Loucy (cell line): ENCODE measurements at regions not wholly inside any gene's neighbourhood (a gene's known extent, or its start where the extent isn't known, plus 50 kb on each side); places are given as distances from the start of the nearest gene placed in this dataset.

Experiments used
- H2AFZ ChIP-seq: fragments of 200-600 bp; sonication (generic); 2 replicates; pipeline ENCODE4 v1.6.0; 2016; ENCODE audit warnings: antibody characterized with exemption, mild to moderate bottlenecking, low read length, moderate library complexity
- H3F3A ChIP-seq: fragments of 200-600 bp; 2 replicates; pipeline ENCODE4 v1.6.0; 2016; ENCODE audit warnings: antibody characterized with exemption, low read depth, mild to moderate bottlenecking
- H3K27me3 ChIP-seq: fragments of 200-600 bp; sonication (generic); 2 replicates; pipeline ENCODE4 v1.6.1; 2014; ENCODE audit warnings: low read length, mild to moderate bottlenecking; ENCODE audit not compliant: insufficient read depth, poor library complexity, severe bottlenecking
- H3K36me3 ChIP-seq: fragments of 200-600 bp; sonication (generic); 2 replicates; pipeline ENCODE4 v1.6.1; 2016; ENCODE audit warnings: low read length; ENCODE audit not compliant: insufficient read depth
- H3K4me1 ChIP-seq: fragments of 200-600 bp; sonication (generic); 2 replicates; pipeline ENCODE4 v1.5.1; 2014; ENCODE audit warnings: low read length, mild to moderate bottlenecking; ENCODE audit not compliant: insufficient read depth, poor library complexity, severe bottlenecking
- H3K4me2 ChIP-seq: fragments of 200-600 bp; sonication (generic); 2 replicates; pipeline ENCODE4 v1.6.0; 2014; ENCODE audit warnings: antibody characterized with exemption, low read length, low read depth, mild to moderate bottlenecking; ENCODE audit not compliant: poor library complexity, severe bottlenecking
- H3K4me3 ChIP-seq: fragments of 200-600 bp; sonication (generic); 2 replicates; pipeline ENCODE4 v1.5.1; 2014; ENCODE audit warnings: low read length, mild to moderate bottlenecking, mixed read lengths; ENCODE audit not compliant: poor library complexity, severe bottlenecking
- H3K79me2 ChIP-seq: fragments of 200-600 bp; sonication (generic); 2 replicates; pipeline ENCODE4 v1.6.1; 2014; ENCODE audit warnings: low read length; ENCODE audit not compliant: insufficient read depth
- H3K9ac ChIP-seq: fragments of 200-600 bp; sonication (generic); 2 replicates; pipeline ENCODE4 v1.6.0; 2014; ENCODE audit warnings: mild to moderate bottlenecking, low read depth, low read length, moderate library complexity; ENCODE audit not compliant: poor library complexity, severe bottlenecking
- H3K9me2 ChIP-seq: fragments of 200-600 bp; sonication (generic); replicated peaks from 2 replicates; pipeline ENCODE4 v1.6.1; 2016; ENCODE audit warnings: low read depth, low read length, mixed read lengths
- H3K9me3 ChIP-seq: fragments of 200-600 bp; sonication (generic); 2 replicates; pipeline ENCODE4 v1.6.1; 2014; ENCODE audit warnings: mild to moderate bottlenecking, antibody characterized with exemption, low read length, low read depth; ENCODE audit not compliant: insufficient read depth
- H4K20me1 ChIP-seq: fragments of 200-600 bp; sonication (generic); 2 replicates; pipeline ENCODE4 v1.6.0; 2014; ENCODE audit warnings: antibody characterized with exemption, low read length, mild to moderate bottlenecking; ENCODE audit not compliant: insufficient read depth, poor library complexity, severe bottlenecking
- EZH2phosphoT487 ChIP-seq: fragments of 200-600 bp; IDR thresholded peaks from 2 replicates; pipeline ENCODE4 v1.6.1; 2018; ENCODE audit warnings: antibody characterized with exemption, mild to moderate bottlenecking, moderate library complexity, borderline replicate concordance
- TF ChIP-seq, protein P1 (sequence below): fragments of 200-600 bp; sonication (generic); conservative IDR thresholded peaks from 2 replicates; pipeline ENCODE4 v1.5.1; 2014; ENCODE audit warnings: mild to moderate bottlenecking, antibody characterized with exemption, low read length

DNA sequence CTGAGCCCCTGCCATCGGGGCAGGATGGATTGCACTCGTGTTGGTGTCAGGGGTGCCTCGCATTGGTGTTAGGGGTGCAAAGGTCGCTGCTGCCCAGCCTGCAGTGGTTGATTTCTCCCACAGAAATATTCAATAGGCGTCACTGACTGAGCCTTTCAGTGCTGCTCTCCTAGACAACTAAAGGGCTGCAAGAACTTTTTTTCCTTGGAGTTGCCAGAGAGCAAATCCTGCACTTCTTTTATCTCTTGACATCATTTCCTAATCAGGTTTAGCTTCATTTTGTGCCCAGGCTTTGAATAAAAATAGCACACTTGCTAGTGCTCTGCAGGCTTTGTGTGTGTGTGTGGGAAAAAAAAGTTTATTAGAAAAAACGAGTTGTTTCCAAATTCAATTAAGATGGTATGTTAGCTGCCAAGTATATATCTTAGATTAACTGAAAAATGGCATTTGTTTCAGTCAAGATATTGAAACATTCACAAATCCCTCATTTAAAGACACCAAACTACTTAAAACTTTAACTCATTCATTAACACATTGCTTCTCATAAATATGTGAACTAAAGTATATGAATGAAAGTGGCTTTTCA lies 125.6 kb downstream of the SOCS6 start:
- Histone ChIP-seq H3K9me2 (no peaks in the 10 kb centered on the region), H3K9me3 (no peaks in the 10 kb centered on the region), H3K4me1 (no peaks in the 10 kb centered on the region), H4K20me1 (no peaks in the 10 kb centered on the region), H3K27me3 (no peaks in the 10 kb centered on the region), H3K9ac (no peak overlapping the region), H3F3A (no peaks in the 10 kb centered on the region), H2AFZ (no peak overlapping the region), H3K79me2 (no peaks in the 10 kb centered on the region), H3K36me3 (no peaks in the 10 kb centered on the region), H3K4me2 (no peak overlapping the region), H3K4me3 (no peak overlapping the region)
- TF ChIP-seq EZH2phosphoT487, result no peak
- TF ChIP-seq, protein P1, sequence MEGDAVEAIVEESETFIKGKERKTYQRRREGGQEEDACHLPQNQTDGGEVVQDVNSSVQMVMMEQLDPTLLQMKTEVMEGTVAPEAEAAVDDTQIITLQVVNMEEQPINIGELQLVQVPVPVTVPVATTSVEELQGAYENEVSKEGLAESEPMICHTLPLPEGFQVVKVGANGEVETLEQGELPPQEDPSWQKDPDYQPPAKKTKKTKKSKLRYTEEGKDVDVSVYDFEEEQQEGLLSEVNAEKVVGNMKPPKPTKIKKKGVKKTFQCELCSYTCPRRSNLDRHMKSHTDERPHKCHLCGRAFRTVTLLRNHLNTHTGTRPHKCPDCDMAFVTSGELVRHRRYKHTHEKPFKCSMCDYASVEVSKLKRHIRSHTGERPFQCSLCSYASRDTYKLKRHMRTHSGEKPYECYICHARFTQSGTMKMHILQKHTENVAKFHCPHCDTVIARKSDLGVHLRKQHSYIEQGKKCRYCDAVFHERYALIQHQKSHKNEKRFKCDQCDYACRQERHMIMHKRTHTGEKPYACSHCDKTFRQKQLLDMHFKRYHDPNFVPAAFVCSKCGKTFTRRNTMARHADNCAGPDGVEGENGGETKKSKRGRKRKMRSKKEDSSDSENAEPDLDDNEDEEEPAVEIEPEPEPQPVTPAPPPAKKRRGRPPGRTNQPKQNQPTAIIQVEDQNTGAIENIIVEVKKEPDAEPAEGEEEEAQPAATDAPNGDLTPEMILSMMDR, result no peak

DNA sequence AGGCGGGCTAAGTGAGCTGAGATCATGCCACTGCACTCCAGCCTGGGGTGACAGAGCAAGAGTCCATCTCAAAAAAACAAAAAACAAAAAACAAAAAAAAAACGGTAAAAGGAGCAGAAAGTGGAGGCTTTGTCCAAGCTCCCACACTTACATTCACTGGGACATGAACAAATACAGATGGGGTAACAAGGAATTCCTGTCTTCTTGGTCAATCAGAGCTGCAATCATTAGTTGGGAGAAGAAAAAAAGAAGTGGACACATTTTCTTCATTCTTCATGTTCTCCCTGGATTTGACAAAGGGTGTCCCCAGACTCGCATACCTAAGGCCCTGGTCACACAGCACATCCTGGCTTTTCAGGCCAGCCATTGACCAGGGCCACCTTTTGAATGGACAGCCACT lies 124.6 kb downstream of the SOCS6 start:
- H3K4me3 ChIP-seq, result no peak overlapping the region
- H2AFZ ChIP-seq, result no peak overlapping the region
- H3K4me2 ChIP-seq, result no peak overlapping the region
- no peaks in the 10 kb centered on the region for H3K36me3 ChIP-seq
- no peaks in the 10 kb centered on the region for H3K27me3 ChIP-seq
- no peaks in the 10 kb centered on the region for H3K9me3 ChIP-seq
- TF ChIP-seq, protein P1, result no peak
- no peak for TF ChIP-seq EZH2phosphoT487
- H3K4me1 ChIP-seq, result no peaks in the 10 kb centered on the region
- H4K20me1 ChIP-seq, result no peaks in the 10 kb centered on the region
- H3F3A ChIP-seq, result no peaks in the 10 kb centered on the region
- no peak overlapping the region for H3K9ac ChIP-seq
- no peaks in the 10 kb centered on the region for H3K9me2 ChIP-seq
- H3K79me2 ChIP-seq, result no peaks in the 10 kb centered on the region

DNA sequence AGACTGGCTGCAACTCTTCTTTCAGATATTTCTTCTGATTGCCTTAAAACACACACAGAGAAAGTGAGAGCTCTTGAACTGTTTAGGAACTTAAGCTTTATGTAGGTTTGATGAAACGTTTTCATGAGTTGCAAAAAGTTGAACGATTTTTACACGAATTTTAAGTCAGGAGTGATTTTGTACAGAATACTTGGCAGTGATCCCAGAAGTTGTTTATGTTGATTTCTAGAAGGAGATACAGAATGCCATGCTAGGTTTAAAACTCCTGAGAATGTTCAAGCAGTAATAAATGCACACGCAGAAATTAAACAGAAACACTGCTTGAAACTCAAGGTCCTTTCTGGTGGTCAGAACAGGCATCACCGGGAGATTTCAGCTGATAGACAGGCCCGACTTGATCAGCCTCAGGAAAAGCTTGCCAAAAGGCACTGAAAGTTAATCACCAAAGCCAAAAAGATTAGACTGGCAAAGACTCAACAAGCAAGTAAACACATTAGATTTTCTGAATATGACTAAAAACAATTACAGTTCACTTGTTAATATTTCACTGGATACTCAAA lies 123.1 kb downstream of the SOCS6 start:
- Histone ChIP-seq H2AFZ (no peak overlapping the region), H3K4me2 (no peak overlapping the region), H3F3A (no peaks in the 10 kb centered on the region)

More for the DNA sequence above, 123.1 kb downstream of the SOCS6 start:
- no peaks in the 10 kb centered on the region for H3K36me3 ChIP-seq
- H3K27me3 ChIP-seq, result no peaks in the 10 kb centered on the region
- H4K20me1 ChIP-seq, result no peaks in the 10 kb centered on the region
- TF ChIP-seq, protein P1, result no peak
- no peak for TF ChIP-seq EZH2phosphoT487
- no peaks in the 10 kb centered on the region for H3K4me1 ChIP-seq
- H3K9me2 ChIP-seq, result no peaks in the 10 kb centered on the region
- no peak overlapping the region for H3K4me3 ChIP-seq
- H3K79me2 ChIP-seq, result no peaks in the 10 kb centered on the region
- no peaks in the 10 kb centered on the region for H3K9me3 ChIP-seq
- H3K9ac ChIP-seq, result no peak overlapping the region
